ENCODE measurements at regions not wholly inside any gene's neighbourhood (a gene's known extent, or its start where the extent isn't known, plus 50 kb on each side); places are given as distances from the start of the nearest gene placed in this dataset.

DNA sequence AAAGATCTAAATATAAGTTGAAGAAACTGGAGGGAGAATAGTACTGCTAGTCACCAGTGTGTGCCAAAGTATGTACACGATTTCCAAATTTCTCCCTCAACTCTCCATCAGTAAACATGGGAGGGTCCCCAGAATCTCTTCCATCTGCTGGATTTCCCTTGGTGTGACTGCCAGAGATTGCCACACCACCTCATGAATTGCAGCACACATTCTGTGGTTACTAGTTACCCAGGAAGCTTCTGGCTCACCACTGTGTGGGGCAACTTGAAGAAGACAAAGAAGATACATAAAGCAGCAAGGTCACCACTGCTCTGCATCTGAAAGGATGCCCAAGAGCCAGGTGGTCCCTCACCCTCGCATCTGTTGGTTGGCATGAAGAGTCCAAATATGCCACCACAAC lies 191.7 kb upstream of the ESRRG start:
- no peaks in the 10 kb centered on the region for H3K27me3 ChIP-seq
- 90 to 92% methylated on average over 2 of the region's 2 CpGs for WGBS, 2 donors
- no peak for TF ChIP-seq POLR2A (IDR thresholded peaks at IDR 0.05)
- TF ChIP-seq, protein P1, sequence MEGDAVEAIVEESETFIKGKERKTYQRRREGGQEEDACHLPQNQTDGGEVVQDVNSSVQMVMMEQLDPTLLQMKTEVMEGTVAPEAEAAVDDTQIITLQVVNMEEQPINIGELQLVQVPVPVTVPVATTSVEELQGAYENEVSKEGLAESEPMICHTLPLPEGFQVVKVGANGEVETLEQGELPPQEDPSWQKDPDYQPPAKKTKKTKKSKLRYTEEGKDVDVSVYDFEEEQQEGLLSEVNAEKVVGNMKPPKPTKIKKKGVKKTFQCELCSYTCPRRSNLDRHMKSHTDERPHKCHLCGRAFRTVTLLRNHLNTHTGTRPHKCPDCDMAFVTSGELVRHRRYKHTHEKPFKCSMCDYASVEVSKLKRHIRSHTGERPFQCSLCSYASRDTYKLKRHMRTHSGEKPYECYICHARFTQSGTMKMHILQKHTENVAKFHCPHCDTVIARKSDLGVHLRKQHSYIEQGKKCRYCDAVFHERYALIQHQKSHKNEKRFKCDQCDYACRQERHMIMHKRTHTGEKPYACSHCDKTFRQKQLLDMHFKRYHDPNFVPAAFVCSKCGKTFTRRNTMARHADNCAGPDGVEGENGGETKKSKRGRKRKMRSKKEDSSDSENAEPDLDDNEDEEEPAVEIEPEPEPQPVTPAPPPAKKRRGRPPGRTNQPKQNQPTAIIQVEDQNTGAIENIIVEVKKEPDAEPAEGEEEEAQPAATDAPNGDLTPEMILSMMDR (IDR thresholded peaks at IDR 0.05): no peak
- H3K36me3 ChIP-seq: no peaks in the 10 kb centered on the region
- no peak overlapping the region for H3K4me3 ChIP-seq (replicated peaks in 1 of 3)
- no peaks in the 10 kb centered on the region for H3K9me3 ChIP-seq
- intact Hi-C loops (cut with DNase I): no loop called here
- H3K27ac ChIP-seq: no peak overlapping the region
- DNase-seq: no peak
- H3K4me1 ChIP-seq: no peaks in the 10 kb centered on the region

DNA sequence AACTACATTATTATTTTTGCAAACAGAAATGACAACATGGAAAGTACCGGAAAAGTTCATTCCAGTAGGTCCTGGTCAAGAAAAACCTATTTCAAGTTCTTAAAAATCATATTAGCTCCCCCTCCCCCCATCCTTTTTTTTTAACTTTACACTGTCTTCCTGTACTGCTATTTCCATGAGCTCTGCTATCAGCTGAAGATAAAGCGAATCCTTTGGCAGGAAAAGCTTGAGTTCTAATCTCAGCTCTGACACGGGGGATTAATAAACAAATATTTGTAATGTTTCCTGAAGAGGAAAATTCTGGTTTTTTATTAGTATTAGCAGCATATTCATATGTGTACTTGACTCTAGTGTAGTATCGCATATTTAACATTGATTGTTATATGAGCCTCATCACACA lies 190.7 kb upstream of the ESRRG start:
- H3K4me1 ChIP-seq: no peaks in the 10 kb centered on the region
- H3K27me3 ChIP-seq: no peaks in the 10 kb centered on the region
- intact Hi-C loops (cut with DNase I): no loop called here
- H3K36me3 ChIP-seq: no peaks in the 10 kb centered on the region
- H3K4me3 ChIP-seq (replicated peaks in 1 of 3): no peak overlapping the region
- no peaks in the 10 kb centered on the region for H3K9me3 ChIP-seq
- no peak for TF ChIP-seq POLR2A (IDR thresholded peaks at IDR 0.05)
- TF ChIP-seq, protein P1 (IDR thresholded peaks at IDR 0.05): no peak
- 64 to 72% methylated on average over 4 of the region's 4 CpGs for WGBS, 2 donors
- no peak overlapping the region for H3K27ac ChIP-seq
- no peak for DNase-seq

DNA sequence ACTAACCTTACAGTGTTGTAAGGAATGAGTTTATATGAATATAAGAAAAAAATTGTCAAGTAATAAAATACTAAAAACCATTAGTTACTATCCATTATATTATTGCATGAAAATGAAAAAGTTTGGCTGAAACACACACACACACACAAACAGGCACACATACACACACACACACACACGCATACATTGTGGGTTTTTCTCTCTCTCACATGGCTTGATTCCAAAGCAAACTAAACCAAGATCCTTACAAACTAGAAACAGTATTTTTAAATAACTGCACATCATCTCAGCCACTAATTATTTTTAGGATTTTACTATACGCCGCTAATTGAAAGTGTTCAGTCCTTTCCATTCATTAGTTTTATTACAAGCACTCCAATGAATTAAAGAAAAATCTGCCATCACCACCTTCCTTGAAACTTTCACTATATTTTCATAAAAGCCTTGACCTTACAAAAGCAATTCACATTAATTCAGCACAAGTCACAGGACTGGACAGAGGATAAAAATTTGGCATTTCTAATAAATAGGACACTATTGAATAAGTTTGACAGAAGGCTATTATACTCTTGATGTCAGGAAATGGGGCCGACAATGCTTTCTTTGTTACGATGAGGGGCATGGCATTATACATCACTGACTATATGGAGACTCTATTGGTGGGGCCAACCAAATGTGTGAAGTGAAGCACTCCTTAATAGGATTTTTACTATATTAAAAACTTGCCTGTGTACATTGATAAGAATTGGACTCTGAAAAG lies 187.0 kb upstream of the ESRRG start:
- no peak overlapping the region for H3K27ac ChIP-seq
- TF ChIP-seq, protein P1 (IDR thresholded peaks at IDR 0.05): no peak
- TF ChIP-seq POLR2A (IDR thresholded peaks at IDR 0.05): no peak
- H3K4me3 ChIP-seq (replicated peaks in 1 of 3): no peak overlapping the region
- intact Hi-C loops (cut with DNase I): no loop called here
- H3K9me3 ChIP-seq: no peaks in the 10 kb centered on the region
- no peaks in the 10 kb centered on the region for H3K4me1 ChIP-seq
- WGBS, 2 donors: 76 to 90% methylated on average over 5 of the region's 5 CpGs
- H3K27me3 ChIP-seq: no peaks in the 10 kb centered on the region
- no peak for DNase-seq
- no peaks in the 10 kb centered on the region for H3K36me3 ChIP-seq

DNA sequence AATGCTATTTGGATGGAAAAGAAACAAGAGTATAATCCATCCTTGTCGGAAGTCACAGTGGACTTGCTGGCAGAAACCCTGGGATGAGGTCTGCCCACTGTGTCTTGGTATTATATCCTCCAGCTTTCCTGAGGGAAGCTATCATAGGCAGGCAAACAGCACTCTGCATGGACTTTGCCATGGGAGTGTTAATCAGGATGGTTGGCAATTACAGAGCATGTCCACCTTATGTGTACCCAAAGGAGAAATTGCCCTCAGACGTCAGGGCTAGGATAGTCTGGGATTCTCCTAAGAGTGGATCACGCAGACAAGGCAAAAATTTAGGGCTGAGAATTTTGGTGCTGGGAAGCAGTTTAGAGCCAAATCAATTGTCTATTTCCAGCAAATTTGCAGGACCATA lies 184.9 kb upstream of the ESRRG start:
- WGBS, 2 donors: 90 to 94% methylated on average over 3 of the region's 3 CpGs
- intact Hi-C loops (cut with DNase I): no loop called here
- no peaks in the 10 kb centered on the region for H3K9me3 ChIP-seq

DNA sequence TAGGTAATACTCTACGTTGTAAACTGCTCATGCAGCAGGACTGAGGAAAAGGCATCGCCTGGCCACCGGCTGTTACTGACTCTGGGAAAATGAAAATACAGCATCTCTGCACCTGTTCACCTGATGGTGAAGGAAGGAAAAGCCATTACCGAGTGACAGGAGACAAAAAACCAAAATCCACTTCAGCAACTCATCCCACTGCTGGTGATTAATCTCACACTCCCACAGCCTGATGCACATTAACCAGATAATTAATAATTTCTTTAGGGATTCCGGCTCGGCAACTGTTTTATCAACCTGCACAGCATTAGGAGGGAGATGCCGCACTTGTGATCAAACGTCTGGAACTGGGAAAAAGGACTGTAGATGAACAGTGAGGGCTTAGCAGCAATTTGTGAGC lies 183.9 kb upstream of the ESRRG start:
- intact Hi-C loops (cut with DNase I): no loop called here
- no peaks in the 10 kb centered on the region for H3K36me3 ChIP-seq
- no peaks in the 10 kb centered on the region for H3K9me3 ChIP-seq
- H3K4me1 ChIP-seq: no peaks in the 10 kb centered on the region
- no peak for TF ChIP-seq POLR2A (IDR thresholded peaks at IDR 0.05)
- TF ChIP-seq, protein P1 (IDR thresholded peaks at IDR 0.05): no peak
- no peak for DNase-seq
- H3K4me3 ChIP-seq (replicated peaks in 1 of 3): no peak overlapping the region
- no peaks in the 10 kb centered on the region for H3K27me3 ChIP-seq
- 93% methylated on average over 8 of the region's 8 CpGs for WGBS, 2 donors
- H3K27ac ChIP-seq: no peak overlapping the region

More for the DNA sequence above, 184.9 kb upstream of the ESRRG start:
- no peak for DNase-seq
- Histone ChIP-seq H3K27me3 (no peaks in the 10 kb centered on the region), H3K36me3 (no peaks in the 10 kb centered on the region), H3K27ac (no peak overlapping the region), H3K4me1 (no peaks in the 10 kb centered on the region), H3K4me3 (replicated peaks in 1 of 3) (no peak overlapping the region)
- TF ChIP-seq, protein P1 (IDR thresholded peaks at IDR 0.05): no peak
- TF ChIP-seq POLR2A (IDR thresholded peaks at IDR 0.05): no peak
